ENCODE measurements at regions not wholly inside any gene's neighbourhood (a gene's known extent, or its start where the extent isn't known, plus 50 kb on each side); places are given as distances from the start of the nearest gene placed in this dataset.
"Not testable (repeated sequence)": the region's sequence is repeated elsewhere in the genome, so short reads cannot be mapped to it uniquely, and the experiment has no call there.

DNA sequence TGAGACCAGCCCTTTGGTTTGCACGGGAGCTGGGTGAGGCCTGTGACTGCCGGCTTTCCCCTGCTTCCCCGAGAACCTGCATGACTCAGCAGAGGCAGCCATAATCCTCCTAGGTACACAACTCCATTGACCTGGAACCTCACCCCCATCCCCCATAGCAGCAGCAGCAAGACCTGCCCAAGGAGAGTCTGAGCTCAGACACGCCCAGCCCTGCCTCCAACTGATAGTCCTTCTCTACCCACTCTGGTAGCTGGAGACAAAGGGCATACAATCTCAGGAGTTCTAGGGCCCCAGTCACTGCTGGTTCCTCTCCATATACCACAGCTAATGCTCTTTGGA is 141.0 kb upstream of the ARHGEF26 start:
- in situ Hi-C loops (cut with HindIII; ENCODE audit: low pct_unique_long_range_greater_than_20kb, low sequenced_read_pairs): no loop called here
- DNase-seq (ENCODE audit: low read depth in 1 of 2, low spot score in 1 of 2): no peak
- TF ChIP-seq JUND (IDR thresholded peaks at IDR 0.05; ENCODE audit: low read depth): no peak

DNA sequence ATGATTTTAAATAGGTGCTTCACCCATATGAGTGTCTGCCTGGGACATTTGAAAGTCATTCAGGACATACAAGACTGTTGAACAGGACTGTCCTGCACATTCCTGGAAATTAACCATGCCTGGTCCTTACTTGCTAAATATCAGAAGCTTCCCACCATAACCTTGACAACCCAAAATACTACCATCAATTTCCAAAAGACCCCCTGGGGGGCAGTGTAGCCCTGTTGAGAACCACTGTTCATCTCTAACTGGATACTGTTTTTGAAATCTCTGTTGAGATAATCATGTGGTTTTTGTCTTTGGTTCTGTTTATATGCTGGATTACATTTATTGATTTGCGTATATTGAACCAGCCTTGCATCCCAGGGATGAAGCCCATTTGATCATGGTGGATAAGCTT is 123.8 kb upstream of the ARHGEF26 start:
- peak; percentile 22 to 55 for DNase-seq (ENCODE audit: low read depth in 1 of 2, low spot score in 1 of 2)
- in situ Hi-C loops (cut with HindIII; ENCODE audit: low pct_unique_long_range_greater_than_20kb, low sequenced_read_pairs): not testable (repeated sequence)

DNA sequence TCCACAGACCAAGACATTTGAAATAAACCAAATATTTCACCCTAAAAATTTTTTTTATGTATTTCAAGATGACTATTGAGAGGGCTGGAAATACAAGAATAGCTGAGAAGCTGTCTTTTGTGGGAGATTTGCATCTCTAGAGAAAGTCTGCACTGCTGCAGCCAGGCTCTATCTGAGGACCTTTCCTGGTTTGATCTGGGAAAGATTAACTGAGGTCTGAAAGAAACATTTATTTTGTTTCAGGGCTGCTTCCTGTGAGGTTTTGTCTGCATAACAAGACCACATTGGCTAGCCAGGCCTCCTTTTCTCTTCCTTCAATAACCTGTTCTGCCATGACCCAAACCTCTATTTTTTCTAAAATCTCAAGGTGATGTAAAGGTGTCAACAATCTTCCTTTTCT is 117.5 kb upstream of the ARHGEF26 start:
- TF ChIP-seq JUND (IDR thresholded peaks at IDR 0.05; ENCODE audit: low read depth): no peak
- in situ Hi-C loops (cut with HindIII; ENCODE audit: low pct_unique_long_range_greater_than_20kb, low sequenced_read_pairs): no loop called here
- no peak for DNase-seq (ENCODE audit: low read depth in 1 of 2, low spot score in 1 of 2)

DNA sequence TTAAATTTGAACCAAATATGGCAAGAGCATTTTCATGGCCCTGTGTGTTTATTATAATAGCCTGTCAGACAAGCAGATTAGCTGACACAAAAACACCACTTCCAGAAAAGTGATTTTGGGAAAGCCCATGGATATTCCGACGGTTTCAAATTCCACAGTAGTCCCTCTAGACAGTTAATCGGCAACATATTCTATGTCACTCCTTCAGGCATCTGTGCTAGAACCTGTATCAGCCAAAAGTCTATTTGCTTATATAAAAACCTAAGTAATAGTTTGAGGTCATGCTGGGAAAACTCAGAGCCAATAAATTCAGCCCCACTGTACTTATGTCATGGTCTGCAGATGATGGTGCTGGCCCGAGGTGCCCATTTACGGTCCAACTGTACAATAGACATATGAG is 110.2 kb upstream of the ARHGEF26 start:
- no peak for TF ChIP-seq JUND (IDR thresholded peaks at IDR 0.05; ENCODE audit: low read depth)
- no peak for DNase-seq (ENCODE audit: low read depth in 1 of 2, low spot score in 1 of 2)
- in situ Hi-C loops (cut with HindIII; ENCODE audit: low pct_unique_long_range_greater_than_20kb, low sequenced_read_pairs): no loop called here

DNA sequence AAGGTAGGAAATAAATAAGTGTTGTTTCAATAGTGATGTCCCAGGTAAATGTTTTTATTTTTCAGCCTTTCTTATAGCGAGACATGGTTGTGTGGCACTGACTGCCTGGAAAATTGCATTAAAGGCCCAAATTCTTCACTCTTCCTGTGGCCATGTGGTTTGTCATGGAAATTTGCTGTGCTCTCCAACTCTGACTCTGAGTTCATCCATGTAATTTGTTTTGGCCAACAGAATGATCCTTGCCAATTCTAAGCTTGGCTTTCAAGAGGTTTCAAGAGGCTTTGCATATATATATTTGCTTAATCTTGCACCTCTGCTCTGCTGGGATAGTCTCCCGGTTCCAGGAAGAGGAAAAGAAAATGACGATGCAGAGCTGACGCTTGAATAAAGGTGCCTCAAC is 107.5 kb upstream of the ARHGEF26 start:
- in situ Hi-C loops (cut with HindIII; ENCODE audit: low pct_unique_long_range_greater_than_20kb, low sequenced_read_pairs): no loop called here
- DNase-seq (ENCODE audit: low read depth in 1 of 2, low spot score in 1 of 2): no peak
- no peak for TF ChIP-seq JUND (IDR thresholded peaks at IDR 0.05; ENCODE audit: low read depth)

DNA sequence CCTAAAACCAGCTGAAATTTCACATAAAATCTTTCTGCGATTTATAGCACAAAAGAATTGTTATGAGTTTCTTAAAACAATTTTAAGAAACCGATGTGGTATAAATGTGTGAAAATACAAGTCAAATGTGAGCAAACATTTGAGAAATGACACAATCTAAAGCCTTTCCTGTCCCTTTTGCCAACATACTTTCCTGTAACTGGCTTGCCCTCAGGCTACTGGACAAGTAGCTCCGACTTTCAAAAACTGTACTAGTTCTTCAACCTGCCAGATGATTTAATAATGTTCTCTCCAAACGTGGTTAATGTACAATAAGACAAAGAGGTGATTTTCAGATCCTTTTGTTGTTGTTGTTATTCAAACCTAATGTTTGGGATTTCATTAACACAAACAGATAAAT is 105.9 kb upstream of the ARHGEF26 start:
- no peak for TF ChIP-seq JUND (IDR thresholded peaks at IDR 0.05; ENCODE audit: low read depth)
- DNase-seq (ENCODE audit: low read depth in 1 of 2, low spot score in 1 of 2): peak; percentile 18 to 83
- in situ Hi-C loops (cut with HindIII; ENCODE audit: low pct_unique_long_range_greater_than_20kb, low sequenced_read_pairs): no loop called here

DNA sequence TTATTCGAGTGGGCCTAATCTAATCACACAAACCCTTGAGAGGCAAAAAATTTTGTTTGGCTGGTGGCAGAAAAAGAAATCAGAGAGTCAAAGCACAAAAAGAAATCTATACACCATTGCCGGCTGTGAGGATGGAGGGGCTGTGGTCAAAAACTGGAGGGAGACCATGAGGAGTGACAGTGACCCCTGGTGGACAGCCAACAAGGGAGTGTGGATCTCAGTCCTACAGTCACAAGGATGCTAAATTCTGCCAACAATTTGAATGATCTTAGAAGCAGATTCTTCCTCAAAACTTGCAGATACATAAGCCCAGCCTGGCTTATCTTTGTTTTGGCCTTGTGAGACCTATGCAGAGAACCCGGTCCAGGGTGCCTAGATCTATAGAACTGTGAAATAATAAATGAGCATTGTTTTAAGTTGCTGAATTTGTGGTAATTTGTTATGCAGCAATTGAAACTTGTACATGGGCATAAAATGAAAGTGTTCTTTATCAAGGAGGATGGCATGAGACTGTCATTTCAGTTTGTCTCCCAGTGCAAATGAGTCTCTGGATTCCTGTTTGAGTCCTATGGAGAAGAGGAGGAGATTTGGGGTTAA is 103.0 kb upstream of the ARHGEF26 start:
- peak in 1 of 2 experiments; percentile 66 for DNase-seq (ENCODE audit: low read depth in 1 of 2, low spot score in 1 of 2)
- in situ Hi-C loops (cut with HindIII; ENCODE audit: low pct_unique_long_range_greater_than_20kb, low sequenced_read_pairs): no loop called here
- TF ChIP-seq JUND (IDR thresholded peaks at IDR 0.05; ENCODE audit: low read depth): no peak

DNA sequence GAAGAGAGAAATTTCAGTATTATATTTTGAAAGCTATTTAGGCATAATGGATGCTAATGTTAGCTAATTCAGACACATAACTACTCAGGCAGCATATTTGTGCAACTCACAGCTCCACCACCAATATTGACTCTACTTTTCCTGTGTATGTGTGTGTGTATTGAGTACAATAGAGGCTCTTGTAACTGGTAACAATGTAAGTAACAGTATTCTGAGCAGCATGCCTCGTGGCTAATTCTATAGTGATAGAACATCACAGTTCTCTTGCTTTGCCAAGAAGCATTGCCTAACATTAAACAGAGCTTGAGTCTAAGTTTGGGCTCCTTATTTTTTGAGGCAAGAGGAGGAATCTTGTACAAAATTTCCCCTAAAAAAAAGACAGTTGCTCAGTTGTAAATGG is 98.6 kb upstream of the ARHGEF26 start:
- in situ Hi-C loops (cut with HindIII; ENCODE audit: low pct_unique_long_range_greater_than_20kb, low sequenced_read_pairs): no loop called here
- no peak for TF ChIP-seq JUND (IDR thresholded peaks at IDR 0.05; ENCODE audit: low read depth)
- DNase-seq (ENCODE audit: low read depth in 1 of 2, low spot score in 1 of 2): peak in 1 of 2 experiments; percentile 58

DNA sequence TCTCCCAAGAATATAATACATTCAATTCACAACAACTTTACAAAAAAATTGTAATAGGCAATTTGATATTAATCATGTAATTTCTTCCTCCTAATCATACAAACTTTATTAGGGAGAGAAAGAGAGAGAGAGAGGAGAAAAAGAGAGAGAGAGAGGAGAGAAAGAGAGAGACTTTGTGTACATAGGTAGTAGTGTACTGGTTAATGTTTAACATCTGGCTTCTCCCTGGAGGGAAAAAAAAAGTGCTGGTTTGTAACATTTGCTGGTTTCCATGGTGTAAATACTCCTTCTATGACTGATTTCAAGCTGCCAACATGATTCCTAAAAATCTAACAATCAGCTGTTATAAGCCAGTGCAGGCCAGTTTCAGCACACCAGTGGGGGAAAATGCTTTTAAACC is 98.0 kb upstream of the ARHGEF26 start:
- DNase-seq (ENCODE audit: low read depth in 1 of 2, low spot score in 1 of 2): no peak
- in situ Hi-C loops (cut with HindIII; ENCODE audit: low pct_unique_long_range_greater_than_20kb, low sequenced_read_pairs): no loop called here
- TF ChIP-seq JUND (IDR thresholded peaks at IDR 0.05; ENCODE audit: low read depth): no peak

DNA sequence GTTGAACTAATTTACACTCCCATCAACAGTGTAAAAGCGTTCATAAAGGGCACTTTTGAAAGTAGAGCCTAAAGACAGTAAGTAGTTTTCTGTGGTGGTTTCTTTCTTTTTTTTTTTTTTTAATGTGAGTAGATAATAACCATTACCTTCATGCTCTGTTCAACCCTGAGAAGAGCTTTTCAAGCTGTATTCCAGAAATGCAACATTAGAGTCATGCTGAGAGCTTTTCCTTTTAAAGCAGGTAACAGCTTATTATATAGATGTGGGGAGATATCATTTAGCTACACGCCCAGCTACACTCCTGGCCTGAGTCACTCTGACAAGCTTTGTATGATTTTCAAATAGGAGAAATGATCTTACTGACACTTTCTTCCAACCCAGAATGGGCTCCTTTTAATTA is 96.2 kb upstream of the ARHGEF26 start:
- DNase-seq (ENCODE audit: low read depth in 1 of 2, low spot score in 1 of 2): no peak
- TF ChIP-seq JUND (IDR thresholded peaks at IDR 0.05; ENCODE audit: low read depth): no peak
- in situ Hi-C loops (cut with HindIII; ENCODE audit: low pct_unique_long_range_greater_than_20kb, low sequenced_read_pairs): no loop called here

DNA sequence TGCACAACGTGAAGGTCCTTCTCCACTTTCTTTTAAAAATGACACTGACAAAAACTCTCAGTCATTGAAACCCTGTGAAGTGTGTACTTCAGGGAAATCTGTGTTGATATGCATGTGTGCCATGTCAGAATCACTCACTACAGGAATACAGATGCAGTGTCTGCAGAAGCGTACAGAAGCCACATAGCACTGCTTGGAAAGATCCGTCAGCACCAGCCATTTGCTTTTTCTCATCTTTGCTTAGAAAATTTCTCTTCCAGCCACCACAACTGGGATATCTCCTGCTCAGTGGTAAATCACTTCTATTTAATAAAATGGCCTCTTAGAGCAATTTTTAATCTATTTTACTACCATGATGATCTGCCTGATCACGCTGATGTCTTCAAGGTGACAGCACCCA is 91.3 kb upstream of the ARHGEF26 start:
- in situ Hi-C loops (cut with HindIII; ENCODE audit: low pct_unique_long_range_greater_than_20kb, low sequenced_read_pairs): no loop called here
- no peak for TF ChIP-seq JUND (IDR thresholded peaks at IDR 0.05; ENCODE audit: low read depth)
- no peak for DNase-seq (ENCODE audit: low read depth in 1 of 2, low spot score in 1 of 2)

DNA sequence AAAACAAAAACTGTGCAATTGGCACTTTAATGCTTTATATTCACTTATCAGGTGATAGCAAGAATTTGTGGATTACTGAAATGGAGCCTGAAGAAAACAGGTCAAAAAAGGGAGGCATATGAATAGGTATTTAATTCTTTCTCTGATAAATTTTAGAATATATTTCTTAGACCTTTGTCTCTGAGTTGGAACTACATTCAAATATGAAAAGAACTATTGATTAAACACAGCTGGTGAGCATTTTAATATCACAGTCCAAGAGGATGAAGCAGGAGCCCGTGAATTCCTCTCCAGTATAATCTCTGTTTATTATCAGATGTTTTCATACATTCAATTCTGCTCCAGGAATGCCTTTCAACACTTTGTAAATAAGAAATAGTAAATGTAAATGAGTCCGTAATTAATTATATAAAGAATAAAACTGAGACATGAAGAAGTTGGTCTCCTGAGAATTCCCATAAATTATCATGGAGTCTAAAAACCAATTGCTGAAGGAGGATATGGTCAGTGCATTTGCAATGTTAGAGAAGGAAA is 86.3 kb upstream of the ARHGEF26 start:
- TF ChIP-seq JUND (IDR thresholded peaks at IDR 0.05; ENCODE audit: low read depth): no peak
- in situ Hi-C loops (cut with HindIII; ENCODE audit: low pct_unique_long_range_greater_than_20kb, low sequenced_read_pairs): no loop called here

DNA sequence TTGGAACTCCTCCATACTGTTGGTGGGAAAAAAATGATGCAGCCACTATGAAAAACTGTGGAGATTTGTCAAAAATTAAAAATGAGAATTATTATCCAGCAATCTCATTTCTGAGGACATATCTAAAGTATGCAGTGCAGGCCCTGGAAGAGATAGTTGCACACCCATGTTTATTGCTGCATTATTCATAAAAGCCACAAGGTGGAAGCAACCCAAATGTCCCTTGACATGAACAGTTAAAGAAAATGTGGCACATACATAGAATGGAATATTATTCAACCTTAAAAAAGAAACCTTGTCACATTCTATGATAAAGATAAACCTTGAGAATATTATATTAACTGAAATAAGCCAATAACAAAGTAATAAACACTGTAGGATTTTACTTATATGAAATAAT is 80.9 kb upstream of the ARHGEF26 start:
- in situ Hi-C loops (cut with HindIII; ENCODE audit: low pct_unique_long_range_greater_than_20kb, low sequenced_read_pairs): no loop called here
- no peak for TF ChIP-seq JUND (IDR thresholded peaks at IDR 0.05; ENCODE audit: low read depth)
- peak in 1 of 2 experiments; percentile 67 for DNase-seq (ENCODE audit: low read depth in 1 of 2, low spot score in 1 of 2)

More for the DNA sequence above, 86.3 kb upstream of the ARHGEF26 start:
- no peak for DNase-seq (ENCODE audit: low read depth in 1 of 2, low spot score in 1 of 2)

DNA sequence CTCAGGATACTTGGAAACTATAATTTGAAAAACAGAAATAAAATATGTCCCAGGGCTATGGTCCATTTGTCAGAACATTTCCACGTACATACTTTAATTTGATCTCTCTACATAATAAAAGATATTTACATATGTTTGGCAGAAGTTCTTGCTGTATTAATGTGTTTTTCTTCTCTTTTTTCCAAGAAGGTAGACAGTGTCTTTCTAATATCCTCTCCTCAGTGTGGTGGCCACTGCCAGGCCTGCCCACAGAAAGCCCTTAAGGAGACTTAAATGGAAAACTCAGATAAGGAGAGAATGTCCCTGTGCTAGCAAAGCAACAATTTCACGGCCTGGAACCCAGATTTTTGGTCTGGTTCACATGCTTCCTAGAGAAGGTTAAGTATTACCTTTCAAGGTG is 76.5 kb upstream of the ARHGEF26 start:
- no peak for DNase-seq (ENCODE audit: low read depth in 1 of 2, low spot score in 1 of 2)
- no peak for TF ChIP-seq JUND (IDR thresholded peaks at IDR 0.05; ENCODE audit: low read depth)
- in situ Hi-C loops (cut with HindIII; ENCODE audit: low pct_unique_long_range_greater_than_20kb, low sequenced_read_pairs): no loop called here

Measured in T47D (cell line).